Heart right ventricle (tissue), 16 donors: ENCODE measurements at regions not wholly inside any gene's neighbourhood (a gene's known extent, or its start where the extent isn't known, plus 50 kb on each side); places are given as distances from the start of the nearest gene placed in this dataset.

Source experiments
- ATAC-seq, 8 donors: fragments of 200-7000 bp; cut with Tn5 transposase; one replicate each; pipeline ENCODE4 v1.9.1; 2020; ENCODE audit warnings: mild to moderate bottlenecking in 8 of 8, moderate library complexity in 8 of 8, moderate number of reproducible peaks in 1 of 8
- DNase-seq, 2 donors: peaks; one replicate each; pipeline ENCODE4 v3.0.0-alpha.2; 2020
- H3K27ac ChIP-seq, 10 donors: fragments of 200-600 bp; sonication (generic) in 2 of 10; one replicate each; pipeline versions ENCODE4 v1.5.0 to v1.8.0; 2020 to 2022; ENCODE audit warnings: mild to moderate bottlenecking in 3 of 10
- H3K27me3 ChIP-seq, 7 donors: fragments of 200-600 bp; one replicate each; pipeline ENCODE4 v1.8.0; 2021 to 2022; ENCODE audit warnings: mild to moderate bottlenecking in 2 of 7
- H3K36me3 ChIP-seq, 9 donors: fragments of 200-600 bp; sonication (generic) in 1 of 9; one replicate each; pipeline versions ENCODE4 v1.5.0 to v1.8.0; 2020 to 2022; ENCODE audit warnings: mild to moderate bottlenecking in 2 of 9
- H3K4me1 ChIP-seq, 9 donors: fragments of 200-600 bp; sonication (generic) in 1 of 9; one replicate each; pipeline versions ENCODE4 v1.5.0 to v1.8.0; 2020 to 2022; ENCODE audit warnings: mild to moderate bottlenecking in 4 of 9
- H3K4me3 ChIP-seq, 10 donors: fragments of 200-600 bp; sonication (generic) in 2 of 10; one replicate each; pipeline versions ENCODE4 v1.5.0 to v1.8.0; 2020 to 2022; ENCODE audit warnings: mild to moderate bottlenecking in 7 of 10, moderate library complexity in 2 of 10
- H3K9me3 ChIP-seq, 11 donors: fragments of 200-600 bp in 10 of 11; sonication (generic) in 2 of 11; one replicate each; pipeline versions ENCODE4 v1.5.0 to v1.8.0; 2013 to 2022; ENCODE audit warnings: mild to moderate bottlenecking in 2 of 11, control low read depth in 1 of 11, moderate library complexity in 1 of 11
- WGBS, 2 donors: extraction: QIAGEN DNeasy Blood & Tissue Kit; methylation state at CpG; one replicate each; pipeline ENCODE4 v1.1.7; 2013; ENCODE audit warnings: inconsistent platforms in 1 of 2; 5-methylcytosine and 5-hydroxymethylcytosine counted together
- intact Hi-C, 10 donors: fragments of 100-400 bp; cut with DNase I; formaldehyde crosslinking; loops; one replicate each; pipeline versions ENCODE4 v1.11.1 to v1.14.2; 2022
- TF ChIP-seq, protein P1 (sequence below), 9 donors: fragments of 200-600 bp; sonication (generic) in 2 of 9; IDR thresholded peaks; one replicate each; pipeline versions ENCODE4 v1.5.0 to v1.8.0; 2021 to 2022; ENCODE audit warnings: antibody characterized with exemption in 9 of 9, mild to moderate bottlenecking in 5 of 9, moderate library complexity in 1 of 9
- donor health status: Arrhythmogenic right ventricular cardiomyopathy.
- donor health status: ischemic (EF 13 %, LVEDD 7.1; RV severe dilation, severe dysfunction).
- donor health status: healthy with polysubstance abuse.
- donor health status: DM: no; HTN: yes; CAD: no.
- donor health status: DM: no; HTN: no; CAD: no.
- donor health status: ischemic (EF 25% LVEDD 6.9; RV normal size, moderate dysfunction).
- donor health status: ischemic (EF 25% LVEDD 5.7; RV mildly dilated, moderate dysfunction).
- donor health status: healthy.
- donor health status: DM: yes; HTN: yes; CAD: no.
- donor health status: Ischemic cardiomyopathy.
- donor health status: ischemic (EF 35%, LVEDD 5.7; RV mildly dilated, moderate dysfunction).
- donor health status: nonischemic (EF 11% LVEDD 7.7; RV severe dilation, severe dysfunction).
- donor health status: DM: yes; HTN: yes; CAD: no.
- donor health status: PGD.
- donor health status: ischemic (EF 29% LVEDD 5.4; RV normal size, mild dysfunction).
- donor health status: nonischemic (EF 23%, LVEDD 6.1; RV moderate dilation, normal function).

- Histone ChIP-seq H3K4me3 (no peak overlapping the region), H3K27me3 (no peaks in the 10 kb centered on the region), H3K4me1 (peaks cover 0 to 25% (median 12%) of the 10 kb centered on the region in 9 donors), H3K27ac (no peak overlapping the region), H3K9me3 (no peaks in the 10 kb centered on the region), H3K36me3 (no peaks in the 10 kb centered on the region)
- ATAC-seq (no peak), DNase-seq (no peak)
- intact Hi-C loops: no loop called here
- WGBS, 2 donors: 85 to 87% methylated on average over 2 of the region's 2 CpGs
- TF ChIP-seq, protein P1, sequence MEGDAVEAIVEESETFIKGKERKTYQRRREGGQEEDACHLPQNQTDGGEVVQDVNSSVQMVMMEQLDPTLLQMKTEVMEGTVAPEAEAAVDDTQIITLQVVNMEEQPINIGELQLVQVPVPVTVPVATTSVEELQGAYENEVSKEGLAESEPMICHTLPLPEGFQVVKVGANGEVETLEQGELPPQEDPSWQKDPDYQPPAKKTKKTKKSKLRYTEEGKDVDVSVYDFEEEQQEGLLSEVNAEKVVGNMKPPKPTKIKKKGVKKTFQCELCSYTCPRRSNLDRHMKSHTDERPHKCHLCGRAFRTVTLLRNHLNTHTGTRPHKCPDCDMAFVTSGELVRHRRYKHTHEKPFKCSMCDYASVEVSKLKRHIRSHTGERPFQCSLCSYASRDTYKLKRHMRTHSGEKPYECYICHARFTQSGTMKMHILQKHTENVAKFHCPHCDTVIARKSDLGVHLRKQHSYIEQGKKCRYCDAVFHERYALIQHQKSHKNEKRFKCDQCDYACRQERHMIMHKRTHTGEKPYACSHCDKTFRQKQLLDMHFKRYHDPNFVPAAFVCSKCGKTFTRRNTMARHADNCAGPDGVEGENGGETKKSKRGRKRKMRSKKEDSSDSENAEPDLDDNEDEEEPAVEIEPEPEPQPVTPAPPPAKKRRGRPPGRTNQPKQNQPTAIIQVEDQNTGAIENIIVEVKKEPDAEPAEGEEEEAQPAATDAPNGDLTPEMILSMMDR (IDR thresholded peaks at IDR 0.05): no peak
These were observed 78.4 kb upstream of the ATXN1 start for GRCh38 chr6:16839631-16840179.

DNA sequence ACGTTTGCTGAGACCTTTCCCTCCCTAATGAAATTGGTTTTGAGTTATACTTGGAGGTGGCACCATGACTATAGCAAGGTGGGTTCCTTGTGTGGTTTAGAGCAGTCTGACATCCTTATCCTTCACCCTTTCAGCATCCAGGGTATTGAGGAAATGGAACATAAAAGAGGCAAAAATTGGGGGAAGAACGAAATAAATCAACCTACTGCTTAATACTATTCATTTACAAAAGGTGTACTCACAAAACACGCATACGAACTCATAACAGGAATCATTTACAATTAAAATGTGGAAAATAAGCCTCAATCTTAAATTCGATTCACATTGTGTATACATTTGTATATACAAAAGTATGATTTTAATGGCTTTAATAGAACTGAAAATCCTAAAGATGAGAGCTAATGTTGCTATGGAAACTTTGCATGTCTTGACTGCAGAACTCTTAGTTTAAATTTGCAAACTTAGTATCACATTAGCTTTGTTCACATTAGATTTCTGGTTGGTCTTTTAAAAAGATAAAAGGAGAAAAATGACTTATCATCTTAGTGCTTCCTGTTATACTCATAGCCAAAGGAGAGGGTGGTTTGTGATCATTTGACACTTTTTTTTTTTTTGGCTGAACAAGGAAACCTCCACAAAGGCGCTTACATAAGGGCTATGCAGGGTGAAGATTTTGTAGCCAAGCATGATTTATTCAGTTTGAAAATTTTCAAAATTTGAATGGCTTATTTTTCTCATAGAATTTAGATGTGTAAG lies 76.1 kb upstream of the ATXN1 start:
- WGBS, 2 donors: 87 to 90% methylated on average over 6 of the region's 6 CpGs
- Histone ChIP-seq H3K4me1 (peaks cover 0 to 25% (median 12%) of the 10 kb centered on the region in 9 donors), H3K9me3 (no peaks in the 10 kb centered on the region), H3K27me3 (no peaks in the 10 kb centered on the region), H3K4me3 (peak overlapping the region in 4 of 10 donors; percentile 11 to 45 (median 38)), H3K36me3 (no peaks in the 10 kb centered on the region), H3K27ac (peak overlapping the region in 4 of 10 donors; percentile 5 to 68 (median 54))
- ATAC-seq (no peak), DNase-seq (no peak)
- intact Hi-C loops: no loop called here
- TF ChIP-seq, protein P1 (IDR thresholded peaks at IDR 0.05): no peak

DNA sequence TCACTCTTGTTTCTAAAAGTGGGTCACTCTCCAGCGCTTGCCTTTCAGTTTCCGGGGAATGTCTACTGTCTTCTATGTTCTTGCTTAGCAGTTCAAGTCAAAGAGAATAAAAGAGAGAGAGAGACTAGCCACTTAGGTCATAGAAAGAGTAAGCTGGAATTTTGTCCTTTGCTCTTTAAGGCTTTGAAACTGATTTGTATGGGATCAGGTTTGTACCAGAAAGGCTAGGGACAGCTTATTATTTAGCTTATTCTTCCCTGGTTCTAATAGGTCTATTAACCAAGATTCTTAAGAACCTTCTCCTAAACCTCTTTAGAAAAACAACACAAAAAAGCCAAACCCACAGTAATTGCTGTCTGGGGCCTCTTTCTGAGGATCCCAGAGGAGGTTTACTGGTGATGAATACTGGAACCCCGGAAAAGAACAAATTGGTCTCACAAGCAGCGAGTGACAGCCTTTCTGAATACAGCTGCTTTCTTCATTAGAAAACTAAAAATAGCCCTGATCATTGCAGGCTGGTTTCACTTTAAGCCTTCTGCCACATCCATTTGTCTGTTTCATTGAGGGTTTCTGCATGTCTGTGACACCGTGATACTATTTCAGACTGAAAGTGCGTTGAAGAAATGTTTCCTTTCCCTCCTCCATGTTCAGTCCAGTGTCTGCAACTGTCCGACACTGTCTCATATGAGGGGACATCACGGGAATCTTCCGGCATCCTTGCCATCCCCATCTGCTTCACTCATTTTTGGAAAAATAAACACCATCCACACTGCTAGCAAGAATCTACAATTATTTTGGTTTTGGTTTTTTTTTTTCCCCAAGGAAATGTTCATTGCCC lies 75.1 kb upstream of the ATXN1 start:
- Histone ChIP-seq H3K36me3 (no peaks in the 10 kb centered on the region), H3K4me1 (peaks cover 0 to 25% (median 12%) of the 10 kb centered on the region in 9 donors), H3K27me3 (no peaks in the 10 kb centered on the region), H3K27ac (peak overlapping the region in 9 of 10 donors; percentile 5 to 68 (median 45)), H3K4me3 (peak overlapping the region in 9 of 10 donors; percentile 10 to 46 (median 33)), H3K9me3 (no peaks in the 10 kb centered on the region)
- WGBS, 2 donors: 23 to 31% methylated on average over 9 of the region's 9 CpGs
- peak in 7 of 8 donors; percentile 62 to 82 (median 71) for ATAC-seq
- peak in 1 of 2 donors; percentile 8 for DNase-seq
- TF ChIP-seq, protein P1 (IDR thresholded peaks at IDR 0.05): no peak
- intact Hi-C loops: no loop called here

DNA sequence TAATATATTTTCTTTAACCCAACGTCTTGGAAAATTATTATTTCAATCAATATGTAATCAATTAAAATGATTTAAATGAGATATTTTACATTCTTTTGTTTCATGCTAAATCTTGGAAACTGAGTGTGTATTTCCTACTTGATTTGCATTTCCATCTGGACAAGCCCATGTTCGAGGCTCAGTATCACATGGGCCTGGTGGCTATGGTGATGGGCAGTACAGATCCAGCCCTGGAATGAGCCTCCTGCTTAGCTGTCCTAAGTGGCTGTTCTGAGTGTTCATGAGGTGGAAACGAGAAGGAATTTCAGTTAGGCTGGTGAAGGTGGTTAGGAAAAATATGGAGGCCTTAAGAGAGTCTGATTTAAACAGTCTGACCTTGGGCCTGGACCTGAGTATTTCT lies 73.0 kb upstream of the ATXN1 start:
- Histone ChIP-seq H3K4me1 (peaks cover 0 to 25% (median 12%) of the 10 kb centered on the region in 9 donors), H3K9me3 (no peaks in the 10 kb centered on the region), H3K27ac (no peak overlapping the region), H3K4me3 (no peak overlapping the region), H3K36me3 (no peaks in the 10 kb centered on the region), H3K27me3 (no peaks in the 10 kb centered on the region)
- ATAC-seq (no peak), DNase-seq (no peak)
- TF ChIP-seq, protein P1 (IDR thresholded peaks at IDR 0.05): no peak
- intact Hi-C loops: no loop called here
- 83 to 87% methylated on average over 3 of the region's 3 CpGs for WGBS, 2 donors
